OCI-LY1 (cell line): ENCODE measurements at regions not wholly inside any gene's neighbourhood (a gene's known extent, or its start where the extent isn't known, plus 50 kb on each side); places are given as distances from the start of the nearest gene placed in this dataset.
"Not testable (repeated sequence)": the region's sequence is repeated elsewhere in the genome, so short reads cannot be mapped to it uniquely, and the experiment has no call there.

Source experiments
- H2AFZ ChIP-seq: fragments of 200-600 bp; sonication (generic), shearing (Covaris generic); 2 replicates; pipeline ENCODE4 v1.6.0; 2014; ENCODE audit warnings: antibody characterized with exemption, mild to moderate bottlenecking, low read length
- H3F3A ChIP-seq: fragments of 200-600 bp; sonication (generic), shearing (Covaris generic); 2 replicates; pipeline ENCODE4 v1.6.0; 2014; ENCODE audit warnings: mild to moderate bottlenecking, antibody characterized with exemption, low read length, moderate library complexity; ENCODE audit not compliant: insufficient read depth
- H3K27ac ChIP-seq: fragments of 200-600 bp; sonication (generic); 2 replicates; pipeline ENCODE4 v1.5.1; 2014; ENCODE audit warnings: low read length, mixed run types, mild to moderate bottlenecking, low read depth; ENCODE audit not compliant: poor library complexity, severe bottlenecking
- H3K27me3 ChIP-seq: fragments of 200-600 bp; sonication (generic); 2 replicates; pipeline ENCODE4 v1.6.0; 2014; ENCODE audit warnings: antibody characterized with exemption, mild to moderate bottlenecking, low read length, moderate library complexity; ENCODE audit not compliant: insufficient read depth
- H3K36me3 ChIP-seq: fragments of 200-600 bp; sonication (generic); 2 replicates; pipeline ENCODE4 v1.6.1; 2014; ENCODE audit warnings: mild to moderate bottlenecking, antibody characterized with exemption, low read length, moderate library complexity, mixed read lengths; ENCODE audit not compliant: insufficient read depth
- H3K4me1 ChIP-seq: fragments of 200-600 bp; sonication (generic); 2 replicates; pipeline ENCODE4 v1.5.1; 2014; ENCODE audit warnings: mild to moderate bottlenecking, low read length, moderate library complexity; ENCODE audit not compliant: insufficient read depth, severe bottlenecking
- H3K4me2 ChIP-seq: fragments of 200-600 bp; sonication (generic), shearing (Covaris generic); 2 replicates; pipeline ENCODE4 v1.6.1; 2014; ENCODE audit warnings: low read length
- H3K4me3 ChIP-seq: fragments of 200-600 bp; sonication (generic); 2 replicates; pipeline ENCODE4 v1.5.1; 2014; ENCODE audit warnings: low read length, low read depth, mild to moderate bottlenecking, mixed read lengths; ENCODE audit not compliant: poor library complexity, severe bottlenecking
- H3K79me2 ChIP-seq: fragments of 200-600 bp; shearing (Covaris generic); 2 replicates; pipeline ENCODE4 v1.6.1; 2016; ENCODE audit warnings: mixed run types, low read length, mixed read lengths; ENCODE audit not compliant: insufficient read depth
- H3K9ac ChIP-seq: fragments of 200-600 bp; sonication (generic), shearing (Covaris generic); 2 replicates; pipeline ENCODE4 v1.6.1; 2014; ENCODE audit warnings: mild to moderate bottlenecking, low read length, mixed read lengths
- H3K9me2 ChIP-seq: fragments of 200-600 bp; sonication (generic), shearing (Covaris generic); 2 replicates; pipeline ENCODE4 v1.6.1; 2014; ENCODE audit warnings: low read depth, mild to moderate bottlenecking, low read length, mixed read lengths
- H3K9me3 ChIP-seq: fragments of 200-600 bp; shearing (Covaris generic); 2 replicates; pipeline ENCODE4 v1.6.1; 2014; ENCODE audit warnings: low read length, mixed read lengths
- H4K20me1 ChIP-seq: fragments of 200-600 bp; sonication (generic), shearing (Covaris generic); 2 replicates; pipeline ENCODE4 v1.6.0; 2016; ENCODE audit warnings: mild to moderate bottlenecking, low read length; ENCODE audit not compliant: insufficient read depth
- CTCF ChIP-seq: fragments of 200-600 bp; sonication (generic), shearing (Covaris generic); IDR thresholded peaks from 2 replicates; pipeline ENCODE4 v1.5.1; 2017; ENCODE audit warnings: mild to moderate bottlenecking, antibody characterized with exemption, low read length, moderate library complexity, mixed read lengths
- EZH2 ChIP-seq: fragments of 200-600 bp; sonication (generic), shearing (Covaris generic); IDR thresholded peaks from 2 replicates; pipeline ENCODE4 v1.8.0; 2017; ENCODE audit warnings: borderline replicate concordance, mixed run types, mild to moderate bottlenecking, antibody characterized with exemption, low read length, moderate library complexity, mixed read lengths

DNA sequence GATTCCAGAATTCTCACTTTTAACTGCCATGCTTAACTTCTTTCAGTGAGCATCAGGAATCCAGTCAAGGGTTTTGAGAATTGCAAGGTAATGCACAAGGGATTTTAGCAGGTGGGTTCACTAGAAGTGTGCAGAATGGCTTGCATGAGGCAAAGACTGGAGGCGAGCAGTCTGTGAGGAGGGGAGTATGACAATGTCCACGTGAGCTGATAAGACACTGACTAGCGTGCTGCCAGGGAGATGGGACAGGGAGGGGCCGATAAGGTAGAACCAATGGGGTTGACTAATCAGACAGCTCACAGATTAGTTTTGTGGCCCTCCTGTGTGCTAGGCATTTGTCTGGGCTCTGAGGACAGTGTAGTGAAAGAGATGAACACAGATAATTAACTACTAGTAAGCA, 102.0 kb upstream of the DAZL start:
- Histone ChIP-seq H3K9me3 (no peaks in the 10 kb centered on the region), H3K79me2 (no peaks in the 10 kb centered on the region), H3K36me3 (no peaks in the 10 kb centered on the region), H3K27me3 (no peaks in the 10 kb centered on the region), H2AFZ (no peak overlapping the region), H3F3A (no peaks in the 10 kb centered on the region), H3K4me2 (no peak overlapping the region), H3K9me2 (no peaks in the 10 kb centered on the region), H3K9ac (no peak overlapping the region), H3K27ac (no peak overlapping the region), H3K4me3 (no peak overlapping the region), H4K20me1 (no peaks in the 10 kb centered on the region), H3K4me1 (no peaks in the 10 kb centered on the region)
- TF ChIP-seq EZH2 (no peak), CTCF (no peak)

DNA sequence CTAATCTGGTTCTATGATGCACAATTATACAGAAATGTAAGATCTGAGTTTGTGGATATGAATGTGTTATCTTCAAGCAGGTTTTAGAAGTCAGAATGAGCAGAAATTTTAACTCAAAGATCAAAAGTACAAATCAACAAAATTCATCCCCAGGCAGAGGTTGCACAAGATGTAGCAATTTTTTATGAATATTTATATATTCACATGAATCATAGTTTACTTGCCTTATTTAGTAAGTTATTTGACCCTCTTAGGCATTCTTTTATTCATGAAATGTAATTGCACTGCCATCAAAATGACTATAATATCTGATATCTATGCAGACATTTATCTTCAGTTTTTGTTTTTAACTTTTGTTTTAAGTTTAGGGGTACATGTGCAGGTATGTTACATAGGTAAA, 103.1 kb upstream of the DAZL start:
- H3K9me2 ChIP-seq = no peaks in the 10 kb centered on the region
- no peaks in the 10 kb centered on the region for H3K9me3 ChIP-seq
- no peaks in the 10 kb centered on the region for H3F3A ChIP-seq
- H3K79me2 ChIP-seq = no peaks in the 10 kb centered on the region
- H2AFZ ChIP-seq = no peak overlapping the region
- no peaks in the 10 kb centered on the region for H3K27me3 ChIP-seq
- TF ChIP-seq CTCF (no peak), EZH2 (no peak)
- no peak overlapping the region for H3K9ac ChIP-seq
- no peaks in the 10 kb centered on the region for H3K36me3 ChIP-seq
- no peak overlapping the region for H3K27ac ChIP-seq
- no peak overlapping the region for H3K4me3 ChIP-seq
- H4K20me1 ChIP-seq = no peaks in the 10 kb centered on the region
- H3K4me2 ChIP-seq = no peak overlapping the region
- H3K4me1 ChIP-seq = no peaks in the 10 kb centered on the region

GRCh38 chr3:16711691-16712090, 106.5 kb upstream of the DAZL start:
- H3K9ac ChIP-seq, H4K20me1 ChIP-seq, H3K4me2 ChIP-seq, H3K27ac ChIP-seq, H3K9me2 ChIP-seq, H3K4me3 ChIP-seq, H3K36me3 ChIP-seq, H3K4me1 ChIP-seq, H3K9me3 ChIP-seq, H3K27me3 ChIP-seq, H2AFZ ChIP-seq, H3K79me2 ChIP-seq, H3F3A ChIP-seq: not testable (repeated sequence)

- H3K9ac ChIP-seq = no peak overlapping the region
- no peaks in the 10 kb centered on the region for H3K36me3 ChIP-seq
- H3K27ac ChIP-seq = no peak overlapping the region
- no peaks in the 10 kb centered on the region for H3K27me3 ChIP-seq
- no peak for TF ChIP-seq EZH2
- no peaks in the 10 kb centered on the region for H4K20me1 ChIP-seq
- no peaks in the 10 kb centered on the region for H3K9me2 ChIP-seq
- no peak overlapping the region for H2AFZ ChIP-seq
- no peaks in the 10 kb centered on the region for H3F3A ChIP-seq
- H3K9me3 ChIP-seq = no peaks in the 10 kb centered on the region
- H3K79me2 ChIP-seq = no peaks in the 10 kb centered on the region
- H3K4me2 ChIP-seq = no peak overlapping the region
- no peak overlapping the region for H3K4me3 ChIP-seq
- no peaks in the 10 kb centered on the region for H3K4me1 ChIP-seq
Measured at GRCh38 chr3:16715281-16715680, 110.1 kb upstream of the DAZL start.
